Peyer's patch (tissue), 4 donors: ENCODE measurements at regions not wholly inside any gene's neighbourhood (a gene's known extent, or its start where the extent isn't known, plus 50 kb on each side); places are given as distances from the start of the nearest gene placed in this dataset.
"Not testable (repeated sequence)": the region's sequence is repeated elsewhere in the genome, so short reads cannot be mapped to it uniquely, and the experiment has no call there.

ENCODE experiments used
- DNase-seq, 3 donors: peaks; one replicate each; pipeline ENCODE4 v3.0.0-alpha.2; 2017 to 2019
- H3K27ac ChIP-seq, 4 donors: fragments of 200-600 bp; sonication (generic); one replicate each; pipeline ENCODE4 v1.5.1; 2016 to 2019
- H3K27me3 ChIP-seq, 2 donors: fragments of 200-600 bp; sonication (generic); one replicate each; pipeline ENCODE4 v1.5.1; 2019
- H3K36me3 ChIP-seq, 3 donors: fragments of 200-600 bp; sonication (generic); one replicate each; pipeline ENCODE4 v1.5.1; 2016 to 2019
- H3K4me1 ChIP-seq, 4 donors: fragments of 200-600 bp; sonication (generic); one replicate each; pipeline ENCODE4 v1.5.1; 2016 to 2019
- H3K4me3 ChIP-seq, 4 donors: fragments of 200-600 bp; sonication (generic); 1 replicate in 3 of 4; 2 replicates in 1 of 4; pipeline ENCODE4 v1.5.1; 2016 to 2019; ENCODE audit warnings: mild to moderate bottlenecking in 1 of 4
- H3K9me3 ChIP-seq, 4 donors: fragments of 200-600 bp; sonication (generic); one replicate each; pipeline ENCODE4 v1.5.1; 2016 to 2019; ENCODE audit warnings: mild to moderate bottlenecking in 1 of 4
- CTCF ChIP-seq, 6 experiments: fragments of 450-650 bp in 4 of 6; fragments of 200-600 bp in 2 of 6; sonication (generic) in 1 of 6; IDR thresholded peaks; one replicate each; pipeline ENCODE4 v1.5.1; 2017 to 2019; ENCODE audit warnings: antibody characterized with exemption in 6 of 6, mild to moderate bottlenecking in 3 of 6, moderate library complexity in 1 of 6
- POLR2A ChIP-seq, 2 donors: fragments of 450-650 bp; IDR thresholded peaks; one replicate each; pipeline ENCODE4 v1.5.1; 2017; ENCODE audit warnings: antibody characterized with exemption in 2 of 2, mild to moderate bottlenecking in 2 of 2, moderate library complexity in 2 of 2

GRCh38 chr3:187481426-187481825 lies 113.2 kb downstream of the RTP4 start:
- Histone ChIP-seq H3K27ac (no peak overlapping the region), H3K4me1 (no peaks in the 10 kb centered on the region), H3K27me3 (no peaks in the 10 kb centered on the region), H3K36me3 (no peaks in the 10 kb centered on the region), H3K9me3 (no peaks in the 10 kb centered on the region), H3K4me3 (no peak overlapping the region)
- DNase-seq: no peak
- TF ChIP-seq POLR2A (IDR thresholded peaks at IDR 0.05): no peak
- TF ChIP-seq CTCF (IDR thresholded peaks at IDR 0.05): no peak

GRCh38 chr3:187475613-187476012 lies 107.4 kb downstream of the RTP4 start:
- not testable (repeated sequence) for H3K27me3 ChIP-seq, H3K4me3 ChIP-seq, H3K36me3 ChIP-seq, H3K4me1 ChIP-seq, DNase-seq, H3K27ac ChIP-seq
- H3K9me3 ChIP-seq: peaks cover 0 to 11% (median 0%) of the 10 kb centered on the region in 4 donors

GRCh38 chr3:187473778-187474406 lies 105.7 kb downstream of the RTP4 start:
- TF ChIP-seq POLR2A (IDR thresholded peaks at IDR 0.05): no peak
- H3K4me3 ChIP-seq: no peak overlapping the region
- no peaks in the 10 kb centered on the region for H3K27me3 ChIP-seq
- no peak overlapping the region for H3K27ac ChIP-seq
- peaks cover 0 to 11% (median 0%) of the 10 kb centered on the region in 4 donors for H3K9me3 ChIP-seq
- H3K36me3 ChIP-seq: no peaks in the 10 kb centered on the region
- H3K4me1 ChIP-seq: no peaks in the 10 kb centered on the region
- no peak for DNase-seq

- not testable (repeated sequence) for H3K27me3 ChIP-seq, H3K36me3 ChIP-seq, H3K4me3 ChIP-seq, DNase-seq, H3K9me3 ChIP-seq, H3K4me1 ChIP-seq, H3K27ac ChIP-seq
Observed at GRCh38 chr3:187466306-187466705, 98.1 kb downstream of the RTP4 start.

- H3K27ac ChIP-seq: no peak overlapping the region
- no peak overlapping the region for H3K4me3 ChIP-seq
- H3K27me3 ChIP-seq: no peaks in the 10 kb centered on the region
- no peaks in the 10 kb centered on the region for H3K4me1 ChIP-seq
- DNase-seq: no peak
- TF ChIP-seq CTCF (IDR thresholded peaks at IDR 0.05) (no peak), POLR2A (IDR thresholded peaks at IDR 0.05) (no peak)
- H3K9me3 ChIP-seq: no peaks in the 10 kb centered on the region
- no peaks in the 10 kb centered on the region for H3K36me3 ChIP-seq
Observed at GRCh38 chr3:187465503-187465902, 97.3 kb downstream of the RTP4 start.

- no peak overlapping the region for H3K4me3 ChIP-seq
- no peaks in the 10 kb centered on the region for H3K9me3 ChIP-seq
- DNase-seq: no peak
- no peaks in the 10 kb centered on the region for H3K36me3 ChIP-seq
- H3K27me3 ChIP-seq: no peaks in the 10 kb centered on the region
- no peak for TF ChIP-seq POLR2A (IDR thresholded peaks at IDR 0.05)
- TF ChIP-seq CTCF (IDR thresholded peaks at IDR 0.05): no peak
- H3K4me1 ChIP-seq: no peaks in the 10 kb centered on the region
- H3K27ac ChIP-seq: no peak overlapping the region
Observed at GRCh38 chr3:187464682-187465081, 96.5 kb downstream of the RTP4 start.

- no peak overlapping the region for H3K4me3 ChIP-seq
- no peaks in the 10 kb centered on the region for H3K36me3 ChIP-seq
- H3K4me1 ChIP-seq: no peaks in the 10 kb centered on the region
- H3K9me3 ChIP-seq: no peaks in the 10 kb centered on the region
- no peaks in the 10 kb centered on the region for H3K27me3 ChIP-seq
- DNase-seq: no peak
- TF ChIP-seq POLR2A (IDR thresholded peaks at IDR 0.05) (no peak), CTCF (IDR thresholded peaks at IDR 0.05) (no peak)
- H3K27ac ChIP-seq: no peak overlapping the region
Observed at GRCh38 chr3:187458921-187459320, 90.7 kb downstream of the RTP4 start.
